Heart left ventricle (tissue), 13 donors: ENCODE measurements at regions not wholly inside any gene's neighbourhood (a gene's known extent, or its start where the extent isn't known, plus 50 kb on each side); places are given as distances from the start of the nearest gene placed in this dataset.

Experiments used
- CTCF ChIP-seq, 12 donors: fragments of 200-600 bp; sonication (generic) in 4 of 12; IDR thresholded peaks; one replicate each; pipeline versions ENCODE4 v1.5.0 to v1.8.0; 2018 to 2022; ENCODE audit warnings: antibody characterized with exemption in 12 of 12, mild to moderate bottlenecking in 5 of 12
- POLR2A ChIP-seq, 2 donors: fragments of 450-650 bp; IDR thresholded peaks; one replicate each; pipeline ENCODE4 v1.6.1; 2017; ENCODE audit warnings: antibody characterized with exemption in 2 of 2, mild to moderate bottlenecking in 2 of 2, moderate library complexity in 2 of 2
- donor health status: ischemic (EF 13 %, LVEDD 7.1; RV severe dilation, severe dysfunction).
- donor health status: DM: no; HTN: yes; CAD: no.
- donor health status: DM: no; HTN: no; CAD: no.
- donor health status: ischemic (EF 25% LVEDD 6.9; RV normal size, moderate dysfunction).
- donor health status: ischemic (EF 25% LVEDD 5.7; RV mildly dilated, moderate dysfunction).
- donor health status: ischemic (EF 35%, LVEDD 5.7; RV mildly dilated, moderate dysfunction).
- donor health status: nonischemic (EF 11% LVEDD 7.7; RV severe dilation, severe dysfunction).
- donor health status: DM: yes; HTN: yes; CAD: no.
- donor health status: PGD.
- donor health status: ischemic (EF 29% LVEDD 5.4; RV normal size, mild dysfunction).
- donor health status: nonischemic (EF 23%, LVEDD 6.1; RV moderate dilation, normal function).

GRCh38 chr1:234825498-234826165 is 215.7 kb upstream of the IRF2BP2 start:
- no peak for TF ChIP-seq CTCF (IDR thresholded peaks at IDR 0.05)
- TF ChIP-seq POLR2A (IDR thresholded peaks at IDR 0.05): no peak
